MV-4-11 (cell line): ENCODE measurements at regions not wholly inside any gene's neighbourhood (a gene's known extent, or its start where the extent isn't known, plus 50 kb on each side); places are given as distances from the start of the nearest gene placed in this dataset.

Experiments
- DNase-seq: peaks from one replicate; lab custom pipeline; 2025; lab: John Stamatoyannopoulos, UW

DNA sequence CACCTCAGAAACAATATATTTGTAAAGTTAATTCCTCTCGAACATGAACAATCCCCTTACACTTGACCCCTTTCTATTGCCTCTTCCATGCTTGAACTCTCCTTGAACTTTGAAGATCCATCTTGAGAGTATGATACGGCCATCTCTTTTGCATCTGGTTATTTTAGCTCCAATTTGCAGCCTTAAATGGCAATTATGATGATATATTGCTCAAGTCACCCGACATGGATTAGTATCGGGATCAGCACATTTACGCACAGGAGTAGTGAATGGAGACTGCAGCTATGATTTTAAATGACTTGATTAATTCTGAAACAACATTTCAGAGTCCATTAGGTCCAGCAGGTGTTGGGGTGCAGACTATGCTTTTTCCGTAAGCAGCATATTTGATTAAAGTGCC is 143.8 kb upstream of the PAQR3 start:
- DNase-seq = no peak

DNA sequence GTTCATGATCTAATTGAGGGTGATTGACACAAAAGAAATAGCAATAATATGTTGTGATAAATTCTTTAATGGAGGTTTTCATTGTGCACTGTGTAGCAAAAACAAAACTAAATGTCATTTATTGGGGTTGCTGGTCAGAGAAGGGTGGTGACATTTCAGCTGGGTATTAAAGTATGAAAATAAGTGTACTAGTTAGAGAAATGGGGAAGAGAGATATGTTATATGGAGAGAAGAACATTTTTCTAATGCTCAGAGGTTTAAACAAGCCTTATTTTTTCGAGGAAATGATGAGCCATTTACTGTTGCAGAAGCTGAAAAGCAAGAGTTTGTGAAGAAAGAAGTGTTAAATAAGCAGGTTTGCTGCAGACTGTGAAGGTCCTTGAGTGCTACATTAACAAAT is 142.7 kb upstream of the PAQR3 start:
- no peak for DNase-seq

DNA sequence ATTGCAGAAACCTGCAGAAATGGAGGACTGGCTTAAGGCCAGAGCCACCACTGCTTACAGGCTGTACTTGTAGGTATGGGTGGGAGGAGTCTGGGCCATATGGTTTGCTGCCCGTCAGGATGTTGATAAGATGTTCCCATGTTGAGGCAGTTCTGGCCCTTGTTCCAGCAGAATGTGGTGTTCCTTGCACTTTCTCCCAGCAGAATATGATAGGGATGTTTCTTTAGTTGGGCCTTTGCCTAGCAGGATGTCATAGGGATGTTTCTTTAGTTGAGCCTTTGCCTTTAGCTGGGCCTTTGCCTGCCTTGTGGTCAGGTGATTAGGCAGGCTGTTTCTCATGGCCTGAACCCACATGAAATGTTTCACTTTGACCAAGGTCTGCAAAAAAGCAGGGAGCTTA is 139.1 kb upstream of the PAQR3 start:
- DNase-seq = no peak

DNA sequence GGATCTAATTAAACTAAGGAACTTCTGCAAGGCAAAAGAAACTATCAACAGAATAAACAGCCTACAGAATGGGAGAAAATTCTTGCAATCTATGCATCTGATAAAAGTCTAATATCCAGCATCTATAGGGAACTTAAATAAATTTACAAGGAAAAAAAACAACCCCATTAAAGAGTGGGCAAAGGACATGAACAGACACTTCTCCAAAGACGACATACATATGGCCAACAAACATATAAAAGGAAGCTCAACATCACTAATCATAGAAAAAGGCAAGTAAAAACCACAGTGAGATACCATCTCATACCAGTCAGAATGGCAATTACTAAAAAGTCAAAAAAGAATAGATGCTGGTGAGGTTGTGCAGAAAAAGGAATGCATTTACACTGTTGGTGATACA is 134.8 kb upstream of the PAQR3 start:
- no peak for DNase-seq

DNA sequence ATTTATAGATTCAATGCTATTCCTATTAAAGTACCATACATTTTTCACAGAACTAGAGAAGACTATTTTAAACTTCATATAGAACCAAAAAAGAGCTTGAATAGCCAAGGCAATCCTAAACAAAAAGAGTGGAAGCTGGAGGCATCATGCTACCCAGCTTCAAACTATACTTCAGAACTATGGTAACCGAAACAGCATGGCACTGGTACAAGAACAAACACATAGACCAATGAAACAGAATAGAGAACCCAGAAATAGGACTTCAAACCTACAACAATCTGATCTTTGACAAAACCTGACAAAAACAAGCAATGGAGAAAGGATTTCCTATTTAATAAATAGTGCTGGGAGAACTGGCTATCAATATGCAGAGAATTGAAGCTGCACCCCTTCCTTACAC is 134.2 kb upstream of the PAQR3 start:
- DNase-seq = no peak

GRCh38 chr4:79065262-79065661 is 126.0 kb upstream of the PAQR3 start:
- no peak for DNase-seq

GRCh38 chr4:79064806-79065205 is 125.6 kb upstream of the PAQR3 start:
- no peak for DNase-seq

DNA sequence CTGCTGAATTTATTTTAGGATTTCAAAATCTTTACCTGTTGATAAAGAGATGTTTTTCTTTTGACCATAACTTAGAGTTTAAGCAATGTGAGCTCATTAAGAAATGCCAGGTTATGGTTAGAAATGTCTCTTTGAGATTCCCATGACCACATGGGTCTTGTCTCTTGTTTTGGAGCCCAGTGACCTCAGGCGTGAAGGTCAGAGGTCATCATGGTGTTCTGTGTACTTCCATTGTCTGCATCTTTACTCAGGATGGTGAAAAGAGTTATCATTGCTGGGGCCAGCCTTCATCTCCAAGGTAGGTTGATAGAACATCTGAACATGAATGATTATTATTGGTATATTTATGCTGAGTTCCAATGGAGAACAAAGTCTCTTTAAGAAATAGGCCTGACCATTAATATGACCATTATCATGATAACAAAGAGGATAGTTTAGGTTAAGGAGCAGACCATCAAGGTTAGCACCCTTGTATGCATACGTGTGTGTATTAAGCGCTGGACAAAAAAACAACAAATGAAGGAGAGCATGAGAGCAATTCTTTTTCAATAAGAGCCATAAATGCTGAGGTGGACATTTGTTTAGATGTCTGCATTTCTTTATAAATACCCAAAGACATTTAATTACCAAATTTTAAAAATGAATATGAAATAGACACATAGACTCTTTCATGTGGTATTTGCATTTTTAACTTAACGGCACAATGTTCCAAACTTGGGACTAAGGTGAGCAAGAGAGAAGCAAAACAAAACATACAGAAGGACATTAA is 120.6 kb upstream of the PAQR3 start:
- no peak for DNase-seq

- DNase-seq = no peak
Measured at GRCh38 chr4:79057772-79058171, 118.5 kb upstream of the PAQR3 start.

GRCh38 chr4:79053754-79054153 is 114.5 kb upstream of the PAQR3 start:
- no peak for DNase-seq

GRCh38 chr4:79050541-79050880 is 111.3 kb upstream of the PAQR3 start:
- no peak for DNase-seq

DNA sequence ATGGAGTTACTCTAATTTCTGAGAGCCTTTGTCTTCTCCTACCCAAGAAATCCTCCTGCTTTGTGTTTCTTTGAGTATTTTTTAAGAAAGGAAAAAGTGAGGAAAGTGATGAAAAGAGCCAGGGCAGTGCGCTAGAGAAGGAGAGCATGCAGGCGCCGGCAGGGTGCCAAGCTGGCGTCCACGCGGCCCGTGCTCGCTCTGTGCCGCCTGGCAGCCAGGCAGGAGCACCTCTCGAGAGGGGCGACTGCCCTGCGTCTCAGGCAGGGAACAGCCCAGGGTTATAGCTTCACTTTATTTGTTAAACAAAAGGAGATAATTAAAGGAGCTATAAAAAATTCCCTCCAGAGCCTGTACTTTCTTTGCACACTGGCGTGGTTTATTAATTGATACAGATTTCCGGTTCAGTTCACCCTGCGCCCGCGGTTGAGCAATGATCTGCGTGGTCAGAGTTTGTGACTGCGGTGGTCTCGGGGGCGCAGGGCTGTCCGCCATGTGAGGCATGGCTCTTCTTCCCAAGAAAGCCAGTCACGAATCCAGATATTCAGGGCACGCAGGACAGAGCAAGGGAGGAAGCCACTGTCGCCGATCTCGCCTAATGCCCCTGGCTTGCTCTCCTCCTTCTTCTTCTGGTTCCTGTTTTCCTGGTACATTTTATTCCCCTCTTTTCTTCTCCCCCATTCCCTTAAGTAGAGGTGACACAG is 110.8 kb upstream of the PAQR3 start:
- DNase-seq = no peak

DNA sequence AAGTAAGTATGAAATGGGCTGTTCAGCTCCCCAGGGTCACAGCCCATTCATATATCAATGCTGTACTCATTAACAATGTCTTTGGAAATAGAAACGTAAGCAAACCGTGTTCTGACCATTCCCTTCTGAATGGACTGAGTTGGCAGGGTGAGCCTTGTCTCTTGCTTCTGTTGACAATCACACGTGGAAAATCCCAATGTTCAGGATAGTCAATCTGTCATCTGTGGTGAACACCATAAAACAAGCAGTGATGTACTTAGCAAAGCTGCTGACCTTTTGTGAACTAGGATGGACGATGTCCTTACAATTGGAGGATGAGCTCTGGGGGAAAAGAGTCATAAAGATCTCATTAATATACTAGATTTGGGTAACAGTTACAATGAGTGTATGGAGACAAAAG is 109.6 kb upstream of the PAQR3 start:
- no peak for DNase-seq

DNA sequence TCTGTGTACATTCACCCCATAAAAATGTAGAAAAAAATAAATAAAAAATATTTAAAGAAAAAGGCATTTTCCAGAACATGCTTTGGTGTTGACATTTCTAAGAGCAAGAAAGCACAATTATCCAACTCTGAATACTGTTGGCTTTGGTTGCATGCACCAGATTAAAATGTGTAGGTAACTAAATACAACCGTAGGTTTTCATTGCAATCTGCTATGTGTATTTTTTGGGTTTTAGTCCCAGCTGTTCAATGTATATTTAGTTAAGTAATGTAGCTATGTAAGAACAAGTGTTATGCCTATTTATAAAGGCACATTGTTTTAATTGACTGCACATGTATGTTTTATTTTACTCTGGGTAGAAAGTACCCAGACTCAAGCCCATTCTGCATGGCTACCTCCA is 108.1 kb upstream of the PAQR3 start:
- no peak for DNase-seq

- no peak for DNase-seq
Measured at GRCh38 chr4:79046016-79046592, 106.9 kb upstream of the PAQR3 start.

DNA sequence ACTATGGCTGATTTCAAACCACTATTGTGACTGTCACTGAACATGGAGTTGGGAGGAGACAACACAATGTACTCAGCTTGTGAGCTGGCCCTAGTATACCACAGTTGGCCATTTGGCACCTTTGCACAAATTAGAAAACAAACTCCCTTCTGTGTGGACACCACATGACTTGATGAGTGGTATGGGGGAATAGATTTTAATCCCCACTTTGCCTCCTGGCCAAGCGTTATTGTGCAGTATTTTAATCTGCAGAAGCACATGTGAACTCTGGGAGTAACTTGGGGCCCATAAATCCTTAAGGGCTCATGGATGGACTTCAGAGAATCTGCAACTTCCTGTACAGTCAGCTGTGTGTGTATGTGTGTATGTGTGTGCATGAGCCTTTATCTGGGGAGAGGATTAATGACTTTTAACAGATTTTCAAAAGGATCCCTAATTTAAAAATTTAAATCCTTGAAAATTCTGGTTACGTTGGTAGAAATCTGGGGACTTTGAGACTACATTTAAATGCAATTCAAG is 105.0 kb upstream of the PAQR3 start:
- DNase-seq = no peak

- no peak for DNase-seq
Measured at GRCh38 chr4:79043138-79043537, 103.9 kb upstream of the PAQR3 start.

DNA sequence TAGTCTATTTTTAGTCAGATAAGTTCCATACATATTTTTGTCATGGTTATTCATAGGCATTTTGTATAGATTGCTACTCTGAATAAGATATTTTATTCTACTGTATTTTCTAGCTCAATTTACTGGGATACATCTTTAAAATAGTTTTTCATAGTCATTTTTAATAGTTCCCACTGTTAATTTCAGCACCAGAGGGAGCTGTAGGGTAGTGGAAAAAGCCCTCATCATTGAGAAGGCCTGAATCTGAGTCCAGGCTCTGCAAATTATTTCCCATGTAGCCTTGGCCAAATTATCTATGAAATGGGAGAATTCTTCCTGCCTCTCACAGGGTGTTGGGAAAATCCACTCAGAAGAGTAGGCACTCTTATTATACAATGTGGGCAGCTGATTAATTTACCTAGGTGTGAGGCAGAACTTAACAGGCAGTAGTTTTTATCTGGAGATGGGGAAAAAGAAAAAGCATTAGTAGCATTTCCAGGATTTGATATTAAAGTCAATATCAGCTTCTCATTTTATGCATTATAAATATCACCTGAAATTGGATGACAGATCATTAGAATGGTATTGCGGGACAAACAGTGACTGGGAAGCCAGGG is 102.9 kb upstream of the PAQR3 start:
- no peak for DNase-seq

DNA sequence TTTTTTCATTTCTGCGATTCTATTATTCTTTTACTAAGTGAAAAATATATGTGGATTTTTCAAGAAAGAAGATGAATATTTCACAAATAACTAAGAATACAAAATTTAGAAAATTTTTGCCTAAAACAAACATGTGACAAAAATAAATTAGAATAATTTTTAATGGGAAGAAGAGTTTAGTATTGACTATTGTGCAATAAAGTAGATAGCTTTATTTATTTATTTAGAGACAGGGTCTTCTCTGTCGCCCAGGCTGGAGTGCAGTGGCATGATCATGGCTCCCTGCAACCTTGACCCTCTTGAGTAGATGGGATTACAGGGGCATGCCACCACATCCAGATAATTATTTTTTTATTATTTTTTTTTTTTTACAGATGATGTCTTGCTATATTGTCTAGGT is 95.3 kb upstream of the PAQR3 start:
- no peak for DNase-seq

DNA sequence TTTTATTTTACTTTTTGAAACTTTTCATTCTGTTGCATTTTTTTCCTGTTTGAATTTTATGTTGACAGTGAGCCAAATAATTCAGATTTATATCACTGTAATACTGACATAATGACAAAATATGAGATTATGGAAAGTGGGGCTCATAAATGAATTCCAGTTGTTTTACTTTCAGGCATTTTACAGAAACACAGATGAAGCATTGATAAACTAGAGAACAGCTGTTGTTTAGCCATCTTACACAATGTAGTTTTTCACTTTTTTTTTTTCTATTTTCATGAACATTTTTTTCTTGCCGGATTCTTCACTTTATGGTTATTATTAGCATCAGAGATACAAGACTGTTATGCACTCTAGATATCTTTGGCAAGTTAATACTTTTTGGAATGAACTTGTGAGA is 91.7 kb upstream of the PAQR3 start:
- DNase-seq = no peak

DNA sequence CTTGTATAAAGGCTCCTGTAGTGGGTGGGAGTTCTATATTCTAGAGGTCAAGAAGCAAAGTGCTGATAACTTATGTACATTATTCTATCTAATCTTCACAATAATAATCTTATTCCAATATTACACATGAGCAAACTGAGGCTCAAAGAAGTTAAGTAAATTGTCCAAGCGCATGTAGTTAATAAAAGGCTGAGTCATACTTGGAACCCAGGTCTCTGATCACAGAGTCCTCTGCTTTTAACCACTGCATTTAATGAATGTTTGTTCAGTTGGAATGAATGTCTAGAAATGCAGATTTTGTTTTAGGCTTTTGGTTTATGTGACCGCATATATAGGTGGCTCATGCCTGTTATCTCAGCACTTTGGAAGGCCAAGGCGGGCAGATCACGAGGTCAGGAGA is 88.4 kb upstream of the PAQR3 start:
- no peak for DNase-seq

- no peak for DNase-seq
Measured at GRCh38 chr4:79025170-79025569, 85.9 kb upstream of the PAQR3 start.
